Gastroesophageal sphincter (tissue), 3 donors: ENCODE measurements at regions not wholly inside any gene's neighbourhood (a gene's known extent, or its start where the extent isn't known, plus 50 kb on each side); places are given as distances from the start of the nearest gene placed in this dataset.

Source experiments
- CTCF ChIP-seq, 4 experiments: fragments of 200-600 bp in 2 of 4; fragments of 450-650 bp in 2 of 4; sonication (generic) in 1 of 4; IDR thresholded peaks; one replicate each; pipeline ENCODE4 v1.5.1; 2017 to 2019; ENCODE audit warnings: antibody characterized with exemption in 4 of 4, mild to moderate bottlenecking in 2 of 4, moderate library complexity in 2 of 4
- POLR2A ChIP-seq, 2 donors: fragments of 450-650 bp; IDR thresholded peaks; one replicate each; pipeline ENCODE4 v1.6.1; 2017; ENCODE audit warnings: antibody characterized with exemption in 2 of 2, mild to moderate bottlenecking in 2 of 2, moderate library complexity in 1 of 2

GRCh38 chr21:13827201-13827600 is 217.6 kb downstream of the POTED start:
- TF ChIP-seq POLR2A (IDR thresholded peaks at IDR 0.05) (no peak), CTCF (IDR thresholded peaks at IDR 0.05) (no peak)
